Neural cell (in vitro differentiated cells): ENCODE measurements at regions not wholly inside any gene's neighbourhood (a gene's known extent, or its start where the extent isn't known, plus 50 kb on each side); places are given as distances from the start of the nearest gene placed in this dataset.

Experiments
- H2AFZ ChIP-seq: fragments of 200-600, 300-800 bp; sonication (generic), shearing (Covaris generic); 2 replicates; pipeline ENCODE4 v1.6.0; 2014; ENCODE audit warnings: low read depth, mild to moderate bottlenecking, antibody characterized with exemption, low read length, moderate library complexity
- H3F3A ChIP-seq: fragments of 200-600 bp; shearing (Covaris generic); 2 replicates; pipeline ENCODE4 v1.6.1; 2016; ENCODE audit warnings: mild to moderate bottlenecking, moderate library complexity, mixed read lengths, antibody characterized with exemption, low read length; ENCODE audit not compliant: insufficient read depth, poor library complexity, severe bottlenecking
- H3K27ac ChIP-seq: fragments of 200-600, 300-800 bp; sonication (generic), shearing (Covaris generic); 2 replicates; pipeline ENCODE4 v1.5.1; 2014; ENCODE audit warnings: mild to moderate bottlenecking, low read length, moderate library complexity
- H3K27me3 ChIP-seq: fragments of 300-800, 200-600 bp; sonication (generic), shearing (Covaris generic); 2 replicates; pipeline ENCODE4 v1.6.0; 2014; ENCODE audit warnings: mild to moderate bottlenecking, low read depth, low read length, moderate library complexity; ENCODE audit not compliant: insufficient read depth
- H3K36me3 ChIP-seq: fragments of 300-800, 200-600 bp; sonication (generic), shearing (Covaris generic); 2 replicates; pipeline ENCODE4 v1.5.1; 2014; ENCODE audit warnings: mild to moderate bottlenecking, antibody characterized with exemption, low read length, moderate library complexity; ENCODE audit not compliant: insufficient read depth
- H3K4me2 ChIP-seq: fragments of 300-800, 200-600 bp; sonication (generic), shearing (Covaris generic); 2 replicates; pipeline ENCODE4 v1.6.0; 2014; ENCODE audit warnings: mild to moderate bottlenecking, low read length
- H3K4me3 ChIP-seq: fragments of 300-800, 200-600 bp; sonication (generic), shearing (Covaris generic); 2 replicates; pipeline ENCODE4 v1.5.1; 2014; ENCODE audit warnings: mild to moderate bottlenecking, low read length, moderate library complexity
- H3K79me2 ChIP-seq: fragments of 200-600 bp; shearing (Covaris generic); replicated peaks from 2 replicates; pipeline ENCODE4 v1.6.0; 2014; ENCODE audit warnings: mild to moderate bottlenecking, low read length, moderate library complexity; ENCODE audit not compliant: insufficient read depth
- H3K9ac ChIP-seq: fragments of 300-800, 200-600 bp; sonication (generic), shearing (Covaris generic); 2 replicates; pipeline ENCODE4 v1.6.1; 2016; ENCODE audit warnings: mild to moderate bottlenecking, low read length, mixed read lengths
- H3K9me2 ChIP-seq: fragments of 200-600 bp; shearing (Covaris generic); 2 replicates; pipeline ENCODE4 v1.6.1; 2016; ENCODE audit warnings: mild to moderate bottlenecking, low read length, mixed read lengths; ENCODE audit not compliant: insufficient read depth
- H3K9me3 ChIP-seq: fragments of 200-600, 300-800 bp; sonication (generic), shearing (Covaris generic); 2 replicates; pipeline ENCODE4 v1.6.1; 2016; ENCODE audit warnings: mild to moderate bottlenecking, mixed run types, low read length, moderate library complexity, mixed read lengths
- H4K20me1 ChIP-seq: fragments of 200-600 bp; shearing (Covaris generic); 2 replicates; pipeline ENCODE4 v1.6.1; 2016; ENCODE audit warnings: mild to moderate bottlenecking, mixed run types; ENCODE audit not compliant: insufficient read depth
- EP300 ChIP-seq: fragments of 450-650 bp; conservative IDR thresholded peaks from 2 replicates; pipeline ENCODE4 v1.6.1; 2014; ENCODE audit warnings: antibody characterized with exemption, mild to moderate bottlenecking, moderate library complexity; ENCODE audit not compliant: poor library complexity, severe bottlenecking
- EZH2 ChIP-seq: fragments of 200-600, 300-800 bp; shearing (Covaris generic), sonication (generic); IDR thresholded peaks from 2 replicates; pipeline ENCODE4 v1.6.1; 2014; ENCODE audit warnings: antibody characterized with exemption, low read length, borderline replicate concordance, mild to moderate bottlenecking; ENCODE audit not compliant: insufficient read depth, poor library complexity, severe bottlenecking
- MXI1 ChIP-seq: fragments of 450-650 bp; conservative IDR thresholded peaks from 2 replicates; pipeline ENCODE4 v1.6.1; 2014; ENCODE audit warnings: antibody characterized with exemption, mild to moderate bottlenecking; ENCODE audit not compliant: poor library complexity, severe bottlenecking
- POLR2AphosphoS5 ChIP-seq: IDR thresholded peaks from 2 replicates; pipeline ENCODE4 v1.6.1; 2012
- RAD21 ChIP-seq: fragments of 450-650 bp; conservative IDR thresholded peaks from 2 replicates; pipeline ENCODE4 v1.6.1; 2014; ENCODE audit warnings: antibody characterized with exemption, mild to moderate bottlenecking, moderate library complexity
- SMC3 ChIP-seq: fragments of 450-650 bp; conservative IDR thresholded peaks from 2 replicates; pipeline ENCODE4 v1.6.1; 2014; ENCODE audit warnings: antibody characterized with exemption, mild to moderate bottlenecking, moderate library complexity; ENCODE audit not compliant: poor library complexity
- TAF1 ChIP-seq: IDR thresholded peaks from 2 replicates; pipeline ENCODE4 v1.6.1; 2012; ENCODE audit warnings: low read depth
- TF ChIP-seq, protein P1 (sequence below): fragments of 450-650 bp; IDR thresholded peaks from 2 replicates; pipeline ENCODE4 v1.5.1; 2014; ENCODE audit warnings: antibody characterized with exemption, mild to moderate bottlenecking, moderate library complexity; ENCODE audit not compliant: poor library complexity, severe bottlenecking
- TF ChIP-seq, protein P2 (sequence below): IDR thresholded peaks from 2 replicates; pipeline ENCODE4 v1.6.1; 2012; ENCODE audit warnings: borderline replicate concordance

DNA sequence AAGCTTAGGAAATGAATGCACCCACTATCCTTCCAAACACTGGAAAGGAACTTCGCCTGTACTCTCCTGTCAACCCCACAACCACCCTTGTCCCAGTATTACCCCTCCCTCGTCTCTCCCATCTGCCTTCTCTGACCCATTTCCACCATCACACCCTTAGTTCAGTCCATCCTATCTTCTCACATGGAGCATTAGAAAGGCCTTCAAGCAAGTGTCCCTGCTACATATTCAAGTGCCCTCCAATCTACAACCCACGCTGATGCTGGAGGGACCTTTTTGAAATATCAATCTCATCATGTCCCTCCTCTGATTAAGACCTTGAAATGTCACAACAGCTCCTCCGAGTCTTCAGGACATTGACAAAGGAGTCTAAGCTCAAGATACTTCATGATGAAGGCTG lies 133.8 kb upstream of the CCL2 start:
- H2AFZ ChIP-seq = no peak overlapping the region
- H3K4me2 ChIP-seq = no peak overlapping the region
- H3K9me2 ChIP-seq = no peaks in the 10 kb centered on the region
- no peaks in the 10 kb centered on the region for H3F3A ChIP-seq
- TF ChIP-seq SMC3 (no peak), EP300 (no peak), TAF1 (no peak), POLR2AphosphoS5 (no peak), RAD21 (no peak), MXI1 (no peak), EZH2 (no peak)
- TF ChIP-seq, protein P1, sequence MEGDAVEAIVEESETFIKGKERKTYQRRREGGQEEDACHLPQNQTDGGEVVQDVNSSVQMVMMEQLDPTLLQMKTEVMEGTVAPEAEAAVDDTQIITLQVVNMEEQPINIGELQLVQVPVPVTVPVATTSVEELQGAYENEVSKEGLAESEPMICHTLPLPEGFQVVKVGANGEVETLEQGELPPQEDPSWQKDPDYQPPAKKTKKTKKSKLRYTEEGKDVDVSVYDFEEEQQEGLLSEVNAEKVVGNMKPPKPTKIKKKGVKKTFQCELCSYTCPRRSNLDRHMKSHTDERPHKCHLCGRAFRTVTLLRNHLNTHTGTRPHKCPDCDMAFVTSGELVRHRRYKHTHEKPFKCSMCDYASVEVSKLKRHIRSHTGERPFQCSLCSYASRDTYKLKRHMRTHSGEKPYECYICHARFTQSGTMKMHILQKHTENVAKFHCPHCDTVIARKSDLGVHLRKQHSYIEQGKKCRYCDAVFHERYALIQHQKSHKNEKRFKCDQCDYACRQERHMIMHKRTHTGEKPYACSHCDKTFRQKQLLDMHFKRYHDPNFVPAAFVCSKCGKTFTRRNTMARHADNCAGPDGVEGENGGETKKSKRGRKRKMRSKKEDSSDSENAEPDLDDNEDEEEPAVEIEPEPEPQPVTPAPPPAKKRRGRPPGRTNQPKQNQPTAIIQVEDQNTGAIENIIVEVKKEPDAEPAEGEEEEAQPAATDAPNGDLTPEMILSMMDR = no peak
- TF ChIP-seq, protein P2, sequence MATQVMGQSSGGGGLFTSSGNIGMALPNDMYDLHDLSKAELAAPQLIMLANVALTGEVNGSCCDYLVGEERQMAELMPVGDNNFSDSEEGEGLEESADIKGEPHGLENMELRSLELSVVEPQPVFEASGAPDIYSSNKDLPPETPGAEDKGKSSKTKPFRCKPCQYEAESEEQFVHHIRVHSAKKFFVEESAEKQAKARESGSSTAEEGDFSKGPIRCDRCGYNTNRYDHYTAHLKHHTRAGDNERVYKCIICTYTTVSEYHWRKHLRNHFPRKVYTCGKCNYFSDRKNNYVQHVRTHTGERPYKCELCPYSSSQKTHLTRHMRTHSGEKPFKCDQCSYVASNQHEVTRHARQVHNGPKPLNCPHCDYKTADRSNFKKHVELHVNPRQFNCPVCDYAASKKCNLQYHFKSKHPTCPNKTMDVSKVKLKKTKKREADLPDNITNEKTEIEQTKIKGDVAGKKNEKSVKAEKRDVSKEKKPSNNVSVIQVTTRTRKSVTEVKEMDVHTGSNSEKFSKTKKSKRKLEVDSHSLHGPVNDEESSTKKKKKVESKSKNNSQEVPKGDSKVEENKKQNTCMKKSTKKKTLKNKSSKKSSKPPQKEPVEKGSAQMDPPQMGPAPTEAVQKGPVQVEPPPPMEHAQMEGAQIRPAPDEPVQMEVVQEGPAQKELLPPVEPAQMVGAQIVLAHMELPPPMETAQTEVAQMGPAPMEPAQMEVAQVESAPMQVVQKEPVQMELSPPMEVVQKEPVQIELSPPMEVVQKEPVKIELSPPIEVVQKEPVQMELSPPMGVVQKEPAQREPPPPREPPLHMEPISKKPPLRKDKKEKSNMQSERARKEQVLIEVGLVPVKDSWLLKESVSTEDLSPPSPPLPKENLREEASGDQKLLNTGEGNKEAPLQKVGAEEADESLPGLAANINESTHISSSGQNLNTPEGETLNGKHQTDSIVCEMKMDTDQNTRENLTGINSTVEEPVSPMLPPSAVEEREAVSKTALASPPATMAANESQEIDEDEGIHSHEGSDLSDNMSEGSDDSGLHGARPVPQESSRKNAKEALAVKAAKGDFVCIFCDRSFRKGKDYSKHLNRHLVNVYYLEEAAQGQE = no peak
- no peaks in the 10 kb centered on the region for H3K9me3 ChIP-seq
- no peaks in the 10 kb centered on the region for H3K79me2 ChIP-seq
- H3K27me3 ChIP-seq = no peaks in the 10 kb centered on the region
- H3K9ac ChIP-seq = no peak overlapping the region
- H3K4me3 ChIP-seq = no peak overlapping the region
- H3K27ac ChIP-seq = no peak overlapping the region
- no peaks in the 10 kb centered on the region for H4K20me1 ChIP-seq
- no peaks in the 10 kb centered on the region for H3K36me3 ChIP-seq

DNA sequence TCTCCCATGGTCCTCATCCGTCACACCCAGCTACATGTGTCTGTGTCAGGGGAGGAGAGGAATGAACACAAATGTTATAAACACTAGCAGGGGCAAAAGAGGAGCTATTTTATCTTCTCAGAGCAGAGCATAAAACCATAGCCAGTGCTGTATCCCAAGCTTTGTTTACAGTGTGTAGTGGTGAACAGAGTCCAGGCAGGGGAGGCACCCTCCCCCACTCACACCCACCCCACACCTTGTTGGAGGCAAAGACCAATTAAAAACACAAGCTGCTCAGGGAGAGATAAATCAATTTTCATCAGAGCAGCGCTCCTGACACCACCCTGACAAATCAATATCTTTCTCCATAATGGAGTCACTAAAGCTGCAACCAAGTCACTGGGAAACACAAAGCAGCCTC lies 132.6 kb upstream of the CCL2 start:
- Histone ChIP-seq H3K9me3 (no peaks in the 10 kb centered on the region), H3K9ac (no peak overlapping the region), H3K9me2 (no peaks in the 10 kb centered on the region), H3K79me2 (no peaks in the 10 kb centered on the region), H3K36me3 (no peaks in the 10 kb centered on the region), H3K4me2 (no peak overlapping the region), H2AFZ (no peak overlapping the region), H4K20me1 (no peaks in the 10 kb centered on the region), H3K27me3 (no peaks in the 10 kb centered on the region), H3K27ac (no peak overlapping the region), H3K4me3 (no peak overlapping the region), H3F3A (no peaks in the 10 kb centered on the region)
- TF ChIP-seq POLR2AphosphoS5 (no peak), SMC3 (no peak), EZH2 (no peak), RAD21 (no peak), EP300 (no peak), TAF1 (no peak), MXI1 (no peak)
- TF ChIP-seq, protein P2 = no peak
- TF ChIP-seq, protein P1 = no peak
